ENCODE measurements at regions not wholly inside any gene's neighbourhood (a gene's known extent, or its start where the extent isn't known, plus 50 kb on each side); places are given as distances from the start of the nearest gene placed in this dataset.

GRCh38 chr1:221875004-221875330 lies 133.1 kb upstream of the DUSP10 start:
- TF ChIP-seq POLR2A (IDR thresholded peaks at IDR 0.05): no peak
- TF ChIP-seq CTCF (IDR thresholded peaks at IDR 0.05): no peak
- DNase-seq (ENCODE audit: low spot score in 2 of 2): no peak
- intact Hi-C loops (cut with DNase I; ENCODE audit: low total_unique reads): no loop called here
- WGBS, 2 donors: 82 to 93% methylated on average over 4 of the region's 4 CpGs
- no peak overlapping the region for H3K4me3 ChIP-seq (ENCODE audit: low read depth, poor library complexity, severe bottlenecking)

- no peak overlapping the region for H3K4me3 ChIP-seq (ENCODE audit: low read depth, poor library complexity, severe bottlenecking)
- intact Hi-C loops (cut with DNase I; ENCODE audit: low total_unique reads): no loop called here
- WGBS, 2 donors: 80% methylated on average over 3 of the region's 3 CpGs
- TF ChIP-seq POLR2A (IDR thresholded peaks at IDR 0.05): no peak
- no peak for TF ChIP-seq CTCF (IDR thresholded peaks at IDR 0.05)
- DNase-seq (ENCODE audit: low spot score in 2 of 2): no peak
These were observed 132.6 kb upstream of the DUSP10 start for GRCh38 chr1:221874285-221875003.

- DNase-seq (ENCODE audit: low spot score in 2 of 2): no peak
- H3K4me3 ChIP-seq (ENCODE audit: low read depth, poor library complexity, severe bottlenecking): no peak overlapping the region
- TF ChIP-seq POLR2A (IDR thresholded peaks at IDR 0.05): no peak
- TF ChIP-seq CTCF (IDR thresholded peaks at IDR 0.05): no peak
- intact Hi-C loops (cut with DNase I; ENCODE audit: low total_unique reads): no loop called here
- 85 to 87% methylated on average over 2 of the region's 2 CpGs for WGBS, 2 donors
These were observed 131.8 kb upstream of the DUSP10 start for GRCh38 chr1:221873673-221874072.

GRCh38 chr1:221871056-221871455 lies 129.2 kb upstream of the DUSP10 start:
- DNase-seq (ENCODE audit: low spot score in 2 of 2): no peak
- TF ChIP-seq CTCF (IDR thresholded peaks at IDR 0.05) (no peak), POLR2A (IDR thresholded peaks at IDR 0.05) (no peak)
- WGBS, 2 donors: 91 to 93% methylated on average over 6 of the region's 6 CpGs
- intact Hi-C loops (cut with DNase I; ENCODE audit: low total_unique reads): no loop called here
- H3K4me3 ChIP-seq (ENCODE audit: low read depth, poor library complexity, severe bottlenecking): no peak overlapping the region

GRCh38 chr1:221869779-221870178 lies 127.9 kb upstream of the DUSP10 start:
- intact Hi-C loops (cut with DNase I; ENCODE audit: low total_unique reads): no loop called here
- DNase-seq (ENCODE audit: low spot score in 2 of 2): no peak
- TF ChIP-seq POLR2A (IDR thresholded peaks at IDR 0.05): no peak
- no peak for TF ChIP-seq CTCF (IDR thresholded peaks at IDR 0.05)
- no peak overlapping the region for H3K4me3 ChIP-seq (ENCODE audit: low read depth, poor library complexity, severe bottlenecking)
- WGBS, 2 donors: 56 to 78% methylated on average over 3 of the region's 3 CpGs
